ENCODE measurements at regions not wholly inside any gene's neighbourhood (a gene's known extent, or its start where the extent isn't known, plus 50 kb on each side); places are given as distances from the start of the nearest gene placed in this dataset.

GRCh38 chr7:149708026-149708425 is 65.4 kb downstream of the ZNF467 start:
- no peak overlapping the region for H3K4me2 ChIP-seq (ENCODE audit: low read depth, low read length, poor library complexity, severe bottlenecking)
- H3K9ac ChIP-seq (ENCODE audit: low read depth, low read length, poor library complexity, severe bottlenecking) = no peak overlapping the region
- H3K27me3 ChIP-seq (ENCODE audit: insufficient read depth, low read length, poor library complexity, severe bottlenecking) = no peaks in the 10 kb centered on the region
- H2AFZ ChIP-seq (ENCODE audit: low read length) = no peak overlapping the region; the same call in 1 of the 2 replicates
- H3K4me1 ChIP-seq (ENCODE audit: insufficient read depth, low read length, poor library complexity, severe bottlenecking) = no peaks in the 10 kb centered on the region
- H3K4me3 ChIP-seq (ENCODE audit: low read length, poor library complexity, severe bottlenecking) = no peak overlapping the region
- H3K36me3 ChIP-seq (ENCODE audit: insufficient read depth, low read length) = no peaks in the 10 kb centered on the region
- peaks cover 10% of the 10 kb centered on the region for H3K9me3 ChIP-seq (ENCODE audit: insufficient read depth, low read depth, low read length)
- TF ChIP-seq EZH2phosphoT487 (IDR thresholded peaks at IDR 0.05; ENCODE audit: borderline replicate concordance) = no peak
- no peak for TF ChIP-seq CTCF (conservative IDR thresholded peaks at IDR 0.05; ENCODE audit: low read length)
- no peaks in the 10 kb centered on the region for H3F3A ChIP-seq (ENCODE audit: low read depth)
- H4K20me1 ChIP-seq (ENCODE audit: insufficient read depth, low read length, poor library complexity, severe bottlenecking) = no peaks in the 10 kb centered on the region
- no peaks in the 10 kb centered on the region for H3K9me2 ChIP-seq (replicated peaks; ENCODE audit: low read depth, low read length)
- no peaks in the 10 kb centered on the region for H3K79me2 ChIP-seq (ENCODE audit: insufficient read depth, low read length)

- Histone ChIP-seq H3K36me3 (ENCODE audit: insufficient read depth, low read length) (no peaks in the 10 kb centered on the region), H3K79me2 (ENCODE audit: insufficient read depth, low read length) (no peaks in the 10 kb centered on the region), H3K9me2 (replicated peaks; ENCODE audit: low read depth, low read length) (no peaks in the 10 kb centered on the region), H3K27me3 (ENCODE audit: insufficient read depth, low read length, poor library complexity, severe bottlenecking) (no peaks in the 10 kb centered on the region), H2AFZ (ENCODE audit: low read length) (no peak overlapping the region; the same call in 1 of the 2 replicates), H3F3A (ENCODE audit: low read depth) (no peaks in the 10 kb centered on the region), H3K4me3 (ENCODE audit: low read length, poor library complexity, severe bottlenecking) (no peak overlapping the region), H3K4me1 (ENCODE audit: insufficient read depth, low read length, poor library complexity, severe bottlenecking) (no peaks in the 10 kb centered on the region), H3K4me2 (ENCODE audit: low read depth, low read length, poor library complexity, severe bottlenecking) (no peak overlapping the region), H3K9ac (ENCODE audit: low read depth, low read length, poor library complexity, severe bottlenecking) (no peak overlapping the region), H3K9me3 (ENCODE audit: insufficient read depth, low read depth, low read length) (peaks cover 10% of the 10 kb centered on the region), H4K20me1 (ENCODE audit: insufficient read depth, low read length, poor library complexity, severe bottlenecking) (no peaks in the 10 kb centered on the region)
- TF ChIP-seq EZH2phosphoT487 (IDR thresholded peaks at IDR 0.05; ENCODE audit: borderline replicate concordance) (no peak), CTCF (conservative IDR thresholded peaks at IDR 0.05; ENCODE audit: low read length) (no peak)
Observed at GRCh38 chr7:149707448-149707886, 65.9 kb downstream of the ZNF467 start.

- H3K4me1 ChIP-seq (ENCODE audit: insufficient read depth, low read length, poor library complexity, severe bottlenecking) = no peaks in the 10 kb centered on the region
Observed at GRCh38 chr7:149706398-149706797, 67.0 kb downstream of the ZNF467 start.

More at GRCh38 chr7:149706398-149706797, 67.0 kb downstream of the ZNF467 start:
- H3K9me3 ChIP-seq (ENCODE audit: insufficient read depth, low read depth, low read length) = peaks cover 10% of the 10 kb centered on the region
- H3K36me3 ChIP-seq (ENCODE audit: insufficient read depth, low read length) = no peaks in the 10 kb centered on the region
- no peak overlapping the region for H3K4me3 ChIP-seq (ENCODE audit: low read length, poor library complexity, severe bottlenecking)
- H3K9ac ChIP-seq (ENCODE audit: low read depth, low read length, poor library complexity, severe bottlenecking) = no peak overlapping the region
- 0 out of 2 replicates have a peak overlapping the region, but pooled peaks have one; percentile 36 for H2AFZ ChIP-seq (ENCODE audit: low read length)
- H3K9me2 ChIP-seq (replicated peaks; ENCODE audit: low read depth, low read length) = no peaks in the 10 kb centered on the region
- H3K4me2 ChIP-seq (ENCODE audit: low read depth, low read length, poor library complexity, severe bottlenecking) = no peak overlapping the region
- no peaks in the 10 kb centered on the region for H3K79me2 ChIP-seq (ENCODE audit: insufficient read depth, low read length)
- H3F3A ChIP-seq (ENCODE audit: low read depth) = no peaks in the 10 kb centered on the region
- TF ChIP-seq EZH2phosphoT487 (IDR thresholded peaks at IDR 0.05; ENCODE audit: borderline replicate concordance) (no peak), CTCF (conservative IDR thresholded peaks at IDR 0.05; ENCODE audit: low read length) (no peak)
- H4K20me1 ChIP-seq (ENCODE audit: insufficient read depth, low read length, poor library complexity, severe bottlenecking) = no peaks in the 10 kb centered on the region
- no peaks in the 10 kb centered on the region for H3K27me3 ChIP-seq (ENCODE audit: insufficient read depth, low read length, poor library complexity, severe bottlenecking)
